Skeletal muscle satellite cell (primary cell): ENCODE measurements at regions not wholly inside any gene's neighbourhood (a gene's known extent, or its start where the extent isn't known, plus 50 kb on each side); places are given as distances from the start of the nearest gene placed in this dataset.

Source experiments
- H3K27me3 ChIP-seq: 2 replicates; pipeline ENCODE4 v1.7.0; 2013; ENCODE audit warnings: low read length; ENCODE audit not compliant: control insufficient read depth, insufficient read depth
- H3K36me3 ChIP-seq: 2 replicates; pipeline ENCODE4 v1.7.0; 2013; ENCODE audit warnings: mild to moderate bottlenecking, control low read depth, low read length; ENCODE audit not compliant: insufficient read depth
- H3K4me1 ChIP-seq: 2 replicates; pipeline ENCODE4 v1.7.0; 2013; ENCODE audit warnings: low read length; ENCODE audit not compliant: control insufficient read depth, insufficient read depth
- H3K4me2 ChIP-seq: 2 replicates; pipeline ENCODE4 v1.7.0; 2013; ENCODE audit warnings: mild to moderate bottlenecking, low read length
- H3K4me3 ChIP-seq: 2 replicates; pipeline ENCODE4 v1.7.0; 2013; ENCODE audit warnings: low read length
- H3K9ac ChIP-seq: 2 replicates; pipeline ENCODE4 v1.7.0; 2013; ENCODE audit warnings: mild to moderate bottlenecking, low read depth, low read length, moderate library complexity
- H3K9me3 ChIP-seq: replicated peaks from 2 replicates; pipeline ENCODE4 v1.7.0; 2013; ENCODE audit warnings: mild to moderate bottlenecking, control low read depth, low read length

DNA sequence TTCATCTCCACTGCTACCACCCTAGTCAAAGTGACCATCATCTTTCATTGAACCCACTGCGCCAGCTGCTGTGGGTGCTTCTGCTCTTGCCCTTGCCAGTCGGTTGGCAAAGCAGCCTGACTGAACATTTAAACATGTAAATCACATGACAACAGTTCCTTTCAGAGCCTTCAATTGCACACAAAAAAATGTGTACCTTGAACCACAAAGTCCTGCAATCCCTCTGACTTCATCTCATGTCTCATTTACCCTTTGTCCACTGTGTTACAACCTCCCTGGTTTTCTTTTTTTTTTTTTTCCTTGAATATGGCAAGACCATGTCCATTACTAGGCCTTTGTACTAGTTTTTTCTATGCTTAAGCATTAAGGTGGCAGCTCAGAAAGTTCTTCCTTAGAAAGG is 183.5 kb downstream of the GBA3 start:
- Histone ChIP-seq H3K9me3 (no peaks in the 10 kb centered on the region), H3K4me3 (no peak overlapping the region), H3K4me2 (no peak overlapping the region), H3K36me3 (no peaks in the 10 kb centered on the region), H3K27me3 (no peaks in the 10 kb centered on the region), H3K9ac (no peak overlapping the region), H3K4me1 (no peaks in the 10 kb centered on the region)

DNA sequence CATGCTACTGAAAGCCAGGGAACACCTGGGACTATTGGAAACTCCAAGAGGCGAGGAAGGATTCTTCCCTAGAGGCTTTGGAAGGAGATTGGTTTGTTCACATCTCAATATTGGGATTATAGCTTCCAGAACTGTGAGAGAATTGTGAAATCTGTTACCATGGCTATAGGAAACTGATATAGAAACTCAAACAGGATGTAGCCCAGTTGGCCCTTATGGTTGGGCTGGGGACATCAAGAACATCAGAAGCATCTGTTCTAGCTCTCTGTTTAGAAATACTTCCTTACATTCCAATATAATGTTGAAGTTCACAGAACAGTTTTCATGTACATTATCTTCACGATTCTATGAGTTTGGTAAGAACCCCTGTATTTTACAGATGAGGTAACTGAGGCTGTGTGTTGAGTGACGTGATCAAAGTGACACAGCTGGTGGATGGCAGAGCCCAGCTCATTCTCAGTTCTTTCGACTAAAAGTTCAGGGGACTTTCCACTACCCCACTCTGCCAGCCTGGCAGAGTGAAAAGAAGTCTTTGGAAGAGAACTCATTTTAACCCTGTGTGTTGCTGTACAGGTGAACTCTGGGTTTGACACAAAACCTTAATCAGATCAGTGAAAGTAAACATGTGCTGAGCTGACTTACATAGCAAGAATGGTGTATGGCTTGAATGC is 183.0 kb downstream of the GBA3 start:
- no peaks in the 10 kb centered on the region for H3K9me3 ChIP-seq
- no peaks in the 10 kb centered on the region for H3K4me1 ChIP-seq
- no peaks in the 10 kb centered on the region for H3K36me3 ChIP-seq
- H3K4me3 ChIP-seq, result no peak overlapping the region
- H3K4me2 ChIP-seq, result no peak overlapping the region
- no peak overlapping the region for H3K9ac ChIP-seq
- H3K27me3 ChIP-seq, result no peaks in the 10 kb centered on the region

DNA sequence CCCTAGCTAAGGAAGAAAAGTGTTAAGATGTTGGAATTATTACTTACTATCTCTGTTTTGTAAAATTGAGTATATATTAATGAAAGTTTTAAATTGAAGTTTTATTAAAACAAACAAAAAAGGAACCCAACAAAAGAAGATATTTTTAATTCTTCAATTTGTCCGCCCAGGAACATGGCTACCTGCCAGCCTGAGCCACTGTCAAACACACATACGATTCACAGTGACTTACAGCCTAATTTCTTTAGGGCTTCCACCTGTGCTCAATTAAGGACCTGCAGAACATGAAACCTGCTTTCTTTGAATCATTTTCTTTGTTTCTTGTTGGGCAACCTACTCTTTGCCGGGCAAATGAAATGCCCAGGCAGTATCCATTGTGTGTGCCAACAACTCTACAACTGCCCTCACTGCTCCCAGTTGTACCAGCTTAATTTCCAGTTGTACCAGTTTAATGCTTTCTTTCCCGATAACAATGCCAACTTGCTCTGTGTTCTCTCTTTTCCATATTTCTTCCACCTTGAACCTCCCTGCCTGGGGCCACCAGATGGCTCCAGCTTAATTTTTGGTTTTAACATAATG is 181.7 kb downstream of the GBA3 start:
- no peaks in the 10 kb centered on the region for H3K27me3 ChIP-seq
- no peaks in the 10 kb centered on the region for H3K4me1 ChIP-seq
- H3K36me3 ChIP-seq, result no peaks in the 10 kb centered on the region
- H3K9ac ChIP-seq, result no peak overlapping the region
- no peaks in the 10 kb centered on the region for H3K9me3 ChIP-seq
- no peak overlapping the region for H3K4me3 ChIP-seq
- H3K4me2 ChIP-seq, result no peak overlapping the region

DNA sequence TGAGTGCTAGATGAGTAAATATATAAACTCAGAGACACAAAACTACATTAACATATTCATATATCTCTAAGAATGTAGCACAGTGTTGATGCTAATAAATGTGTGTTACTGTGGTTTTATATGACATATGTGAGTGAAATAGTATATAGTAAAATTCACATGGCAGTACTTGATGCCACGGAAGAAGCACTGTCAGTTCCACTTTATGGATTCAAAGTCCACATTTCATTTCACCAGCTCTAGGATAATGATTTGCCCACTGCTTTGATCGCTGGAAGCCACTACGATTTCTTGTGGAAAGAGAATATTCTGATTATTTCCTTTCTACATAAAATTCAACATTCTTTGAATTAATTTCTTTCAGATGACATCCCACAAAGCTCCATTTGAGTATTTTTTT is 181.2 kb downstream of the GBA3 start:
- Histone ChIP-seq H3K27me3 (no peaks in the 10 kb centered on the region), H3K4me3 (no peak overlapping the region), H3K9me3 (no peaks in the 10 kb centered on the region), H3K36me3 (no peaks in the 10 kb centered on the region), H3K4me2 (no peak overlapping the region), H3K4me1 (no peaks in the 10 kb centered on the region), H3K9ac (no peak overlapping the region)

DNA sequence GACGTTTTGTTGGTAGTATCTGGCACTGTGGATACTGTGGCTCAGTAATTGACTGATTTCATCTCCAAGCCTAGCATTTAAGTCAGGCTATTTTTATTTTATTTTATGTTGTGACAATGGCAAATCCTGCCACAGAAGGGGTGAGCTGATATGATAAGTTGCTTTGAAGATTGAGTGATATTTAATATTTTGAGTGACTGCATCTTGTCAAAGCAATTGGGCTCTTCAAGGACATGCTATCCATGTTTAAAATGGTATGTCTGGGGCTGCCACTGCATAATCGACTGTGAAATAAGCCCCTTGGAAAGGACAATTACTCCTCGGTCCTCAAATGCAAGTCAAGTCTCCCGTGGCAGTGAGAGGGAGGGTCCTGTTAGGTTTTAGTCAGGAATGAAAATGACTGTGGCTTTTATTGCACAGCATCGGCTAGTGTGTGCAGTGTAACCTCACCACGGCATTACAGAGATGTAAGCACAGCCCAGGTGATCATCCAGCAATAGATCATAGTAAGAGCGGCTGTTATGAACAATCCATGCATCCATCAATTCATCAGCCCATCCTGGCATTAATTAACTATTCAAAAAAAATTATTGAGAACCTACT is 178.2 kb downstream of the GBA3 start:
- Histone ChIP-seq H3K36me3 (no peaks in the 10 kb centered on the region), H3K9me3 (no peaks in the 10 kb centered on the region), H3K27me3 (no peaks in the 10 kb centered on the region), H3K4me1 (no peaks in the 10 kb centered on the region), H3K4me2 (no peak overlapping the region), H3K4me3 (no peak overlapping the region), H3K9ac (no peak overlapping the region)

DNA sequence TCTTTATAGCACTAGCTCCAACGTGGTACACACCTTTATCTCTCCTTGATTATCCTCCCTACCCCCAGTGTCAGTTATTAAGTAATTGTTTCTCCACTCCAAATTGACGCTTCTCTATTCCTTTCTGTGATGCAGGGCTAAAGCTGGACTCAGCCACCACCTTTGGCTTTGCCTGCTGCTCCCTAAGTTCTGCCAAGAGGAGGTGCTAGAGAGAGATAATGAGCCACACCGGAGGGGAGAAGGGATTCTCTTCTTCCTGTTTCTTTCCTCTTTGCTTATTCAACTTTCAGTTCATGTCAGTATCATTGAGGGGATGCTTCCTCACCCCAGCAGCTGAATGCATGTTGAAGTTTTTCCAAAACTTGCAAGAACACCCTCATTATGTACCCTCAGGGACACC is 176.5 kb downstream of the GBA3 start:
- Histone ChIP-seq H3K4me2 (no peak overlapping the region), H3K4me1 (no peaks in the 10 kb centered on the region), H3K36me3 (no peaks in the 10 kb centered on the region), H3K27me3 (no peaks in the 10 kb centered on the region), H3K4me3 (no peak overlapping the region), H3K9ac (no peak overlapping the region), H3K9me3 (no peaks in the 10 kb centered on the region)
